Endothelial cell of umbilical vein (primary cell): ENCODE measurements at regions not wholly inside any gene's neighbourhood (a gene's known extent, or its start where the extent isn't known, plus 50 kb on each side); places are given as distances from the start of the nearest gene placed in this dataset.

Source experiments
- EZH2 ChIP-seq: IDR thresholded peaks from 2 replicates; pipeline ENCODE4 v1.6.1; 2012; ENCODE audit warnings: borderline replicate concordance, low read depth, mild to moderate bottlenecking, moderate library complexity, low read length, inconsistent platforms; ENCODE audit not compliant: severe bottlenecking
- POLR2A ChIP-seq: IDR thresholded peaks from 2 replicates; pipeline ENCODE4 v1.6.1; 2012; ENCODE audit warnings: low read depth, mild to moderate bottlenecking, control low read depth, low read length
- POLR2AphosphoS5 ChIP-seq: IDR thresholded peaks from 2 replicates; pipeline ENCODE4 v1.6.1; 2012; ENCODE audit warnings: low read depth, mild to moderate bottlenecking, control low read depth, low read length, moderate library complexity; ENCODE audit not compliant: insufficient read depth
- TF ChIP-seq, protein P1 (sequence below), 2 donors: IDR thresholded peaks; 1 replicate in 1 of 2; 2 replicates in 1 of 2; pipeline ENCODE4 v1.5.1; 2011; ENCODE audit warnings: low read length in 2 of 2, mild to moderate bottlenecking in 2 of 2, moderate library complexity in 2 of 2, control low read depth in 1 of 2, inconsistent platforms in 1 of 2, low read depth in 1 of 2; ENCODE audit not compliant: insufficient read depth in 1 of 2; ENCODE audit errors: extremely low read depth in 1 of 2
- TF ChIP-seq, protein P2 (sequence below): IDR thresholded peaks from 2 replicates; pipeline ENCODE4 v1.6.1; 2011; ENCODE audit not compliant: insufficient read depth, insufficient read length

DNA sequence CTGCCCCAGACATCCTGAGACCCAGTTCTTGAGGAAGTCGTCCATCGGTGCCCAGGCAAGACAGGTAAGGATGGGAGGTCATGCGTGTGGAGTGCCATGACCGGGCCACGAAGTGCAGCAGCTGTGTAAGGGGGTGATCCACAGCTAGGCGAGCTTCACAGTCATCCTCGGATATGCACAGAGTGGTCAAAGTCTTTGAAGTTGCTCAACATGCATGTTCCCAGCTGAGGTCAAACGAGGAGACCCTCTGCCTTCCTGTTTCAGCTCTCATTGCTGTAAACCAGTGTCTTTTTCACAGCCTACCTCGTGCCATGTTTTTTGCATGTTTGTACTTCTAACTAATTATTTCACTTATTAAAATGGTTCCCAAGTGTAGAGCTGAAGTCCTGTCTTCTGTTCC, 109.9 kb upstream of the TBL1X start:
- TF ChIP-seq, protein P1, sequence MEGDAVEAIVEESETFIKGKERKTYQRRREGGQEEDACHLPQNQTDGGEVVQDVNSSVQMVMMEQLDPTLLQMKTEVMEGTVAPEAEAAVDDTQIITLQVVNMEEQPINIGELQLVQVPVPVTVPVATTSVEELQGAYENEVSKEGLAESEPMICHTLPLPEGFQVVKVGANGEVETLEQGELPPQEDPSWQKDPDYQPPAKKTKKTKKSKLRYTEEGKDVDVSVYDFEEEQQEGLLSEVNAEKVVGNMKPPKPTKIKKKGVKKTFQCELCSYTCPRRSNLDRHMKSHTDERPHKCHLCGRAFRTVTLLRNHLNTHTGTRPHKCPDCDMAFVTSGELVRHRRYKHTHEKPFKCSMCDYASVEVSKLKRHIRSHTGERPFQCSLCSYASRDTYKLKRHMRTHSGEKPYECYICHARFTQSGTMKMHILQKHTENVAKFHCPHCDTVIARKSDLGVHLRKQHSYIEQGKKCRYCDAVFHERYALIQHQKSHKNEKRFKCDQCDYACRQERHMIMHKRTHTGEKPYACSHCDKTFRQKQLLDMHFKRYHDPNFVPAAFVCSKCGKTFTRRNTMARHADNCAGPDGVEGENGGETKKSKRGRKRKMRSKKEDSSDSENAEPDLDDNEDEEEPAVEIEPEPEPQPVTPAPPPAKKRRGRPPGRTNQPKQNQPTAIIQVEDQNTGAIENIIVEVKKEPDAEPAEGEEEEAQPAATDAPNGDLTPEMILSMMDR (IDR thresholded peaks at IDR 0.05; ENCODE audit: extremely low read depth in 1 of 2, insufficient read depth in 1 of 2, low read depth in 1 of 2, low read length in 2 of 2): no peak
- TF ChIP-seq POLR2A: no peak
- no peak for TF ChIP-seq EZH2
- no peak for TF ChIP-seq POLR2AphosphoS5
- TF ChIP-seq, protein P2, sequence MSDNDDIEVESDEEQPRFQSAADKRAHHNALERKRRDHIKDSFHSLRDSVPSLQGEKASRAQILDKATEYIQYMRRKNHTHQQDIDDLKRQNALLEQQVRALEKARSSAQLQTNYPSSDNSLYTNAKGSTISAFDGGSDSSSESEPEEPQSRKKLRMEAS: no peak
